PC-3 (cell line): ENCODE measurements at regions not wholly inside any gene's neighbourhood (a gene's known extent, or its start where the extent isn't known, plus 50 kb on each side); places are given as distances from the start of the nearest gene placed in this dataset.

Experiments used
- ATAC-seq: fragments of 200-7000 bp; cut with Tn5 transposase; 2 replicates; pipeline ENCODE4 v1.9.1; 2020; ENCODE audit warnings: mild to moderate bottlenecking, moderate library complexity
- BruUV-seq: library from RNA; stranded (reverse); fragments of 400-500 nt; replicated peaks from 2 replicates; lab custom pipeline; 2021; lab: Mats Ljungman, UMichigan
- CTCF ChIA-PET: fragments of 300-600 bp; sonication (Branson Sonifier 250); formaldehyde crosslinking; loops from one replicate; lab custom pipeline; 2022; ENCODE audit warnings: antibody characterized with exemption; lab: Charles Lee
- POLR2A ChIA-PET: fragments of 300-600 bp; sonication (Branson Sonifier 250); formaldehyde crosslinking; loops from one replicate; lab custom pipeline; 2022; ENCODE audit warnings: antibody characterized with exemption; ENCODE audit not compliant: unreplicated experiment; lab: Charles Lee
- DNase-seq: peaks from one replicate; pipeline ENCODE4 v3.0.0-alpha.2; 2015
- H2AFZ ChIP-seq: fragments of 300-600 bp; sonication (generic); 2 replicates; pipeline ENCODE4 v1.6.0; 2016; ENCODE audit warnings: antibody characterized with exemption, low read length
- H3F3A ChIP-seq: fragments of 300-600 bp; sonication (generic); one replicate; pipeline ENCODE4 v1.6.0; 2017; ENCODE audit warnings: antibody characterized with exemption, low read length, control low read depth, mild to moderate bottlenecking; ENCODE audit not compliant: unreplicated experiment
- H3K27ac ChIP-seq: fragments of 300-600 bp; sonication (generic); 2 replicates; pipeline ENCODE4 v1.5.1; 2016; ENCODE audit warnings: mild to moderate bottlenecking, low read length
- H3K27me3 ChIP-seq: fragments of 300-600 bp; sonication (generic); 2 replicates; pipeline ENCODE4 v1.6.1; 2016; ENCODE audit warnings: low read length, mixed read lengths
- H3K36me3 ChIP-seq: fragments of 300-600 bp; sonication (generic); 2 replicates; pipeline ENCODE4 v1.6.1; 2016; ENCODE audit warnings: low read depth, mixed run types, low read length, mixed read lengths
- H3K4me1 ChIP-seq: fragments of 300-600 bp; sonication (generic); 2 replicates; pipeline ENCODE4 v1.5.1; 2016; ENCODE audit warnings: low read length; ENCODE audit not compliant: insufficient read depth
- H3K4me2 ChIP-seq: fragments of 300-600 bp; sonication (generic); 2 replicates; pipeline ENCODE4 v1.6.0; 2016; ENCODE audit warnings: low read length
- H3K4me3 ChIP-seq: fragments of 300-600 bp; sonication (generic); 2 replicates; pipeline ENCODE4 v1.5.1; 2016; ENCODE audit warnings: mild to moderate bottlenecking, low read length, mixed read lengths
- H3K79me2 ChIP-seq: fragments of 300-600 bp; sonication (generic); 2 replicates; pipeline ENCODE4 v1.6.1; 2017; ENCODE audit warnings: low read length, mixed read lengths
- H3K9ac ChIP-seq: fragments of 300-600 bp; sonication (generic); 2 replicates; pipeline ENCODE4 v1.6.0; 2016; ENCODE audit warnings: mild to moderate bottlenecking, low read length
- H3K9me2 ChIP-seq: fragments of 300-600 bp; sonication (generic); replicated peaks from 2 replicates; pipeline ENCODE4 v1.6.1; 2016; ENCODE audit warnings: mixed run types, low read length, mixed read lengths
- H3K9me3 ChIP-seq: fragments of 300-600 bp; sonication (generic); 2 replicates; pipeline ENCODE4 v1.6.1; 2016; ENCODE audit warnings: low read length, mixed read lengths
- H4K20me1 ChIP-seq: fragments of 300-600 bp; sonication (generic); 2 replicates; pipeline ENCODE4 v1.6.1; 2016; ENCODE audit warnings: low read length, mixed read lengths
- CTCF ChIP-seq: fragments of 300-600 bp; sonication (generic); conservative IDR thresholded peaks from 2 replicates; pipeline ENCODE4 v1.5.1; 2017; ENCODE audit warnings: antibody characterized with exemption, low read depth, mild to moderate bottlenecking, low read length
- EZH2 ChIP-seq: fragments of 300-600 bp; sonication (generic); IDR thresholded peaks from one replicate; pipeline ENCODE4 v1.6.1; 2017; ENCODE audit warnings: antibody characterized with exemption, mild to moderate bottlenecking, low read length; ENCODE audit not compliant: unreplicated experiment
- EZH2phosphoT487 ChIP-seq: fragments of 300-600 bp; sonication (generic); IDR thresholded peaks from 2 replicates; pipeline ENCODE4 v1.6.1; 2018; ENCODE audit warnings: mild to moderate bottlenecking, antibody characterized with exemption, low read length, borderline replicate concordance
- intact Hi-C: fragments of 100-400 bp; cut with micrococcal nuclease; formaldehyde crosslinking; loops from 2 replicates; pipeline ENCODE4 v1.9.0; 2023

GRCh38 chr14:98462908-98463307 lies 809.1 kb downstream of the BCL11B start:
- POLR2A ChIA-PET, result no interaction called here
- ATAC-seq, result no peak
- TF ChIP-seq EZH2phosphoT487 (no peak), EZH2 (no peak), CTCF (no peak)
- H4K20me1 ChIP-seq, result no peaks in the 10 kb centered on the region
- no peaks in the 10 kb centered on the region for H3K27me3 ChIP-seq
- H3K9ac ChIP-seq, result no peak overlapping the region
- intact Hi-C loops, result no loop called here
- no peaks in the 10 kb centered on the region for H3K4me1 ChIP-seq
- DNase-seq, result no peak
- H3K9me2 ChIP-seq, result no peaks in the 10 kb centered on the region
- H3K4me2 ChIP-seq, result no peak overlapping the region
- H3K79me2 ChIP-seq, result no peaks in the 10 kb centered on the region
- no peaks in the 10 kb centered on the region for H3K9me3 ChIP-seq
- H3F3A ChIP-seq, result no peaks in the 10 kb centered on the region
- H3K27ac ChIP-seq, result no peak overlapping the region
- no peak overlapping the region for H2AFZ ChIP-seq
- no TSS peak for BruUV-seq
- no peak overlapping the region for H3K4me3 ChIP-seq
- CTCF ChIA-PET, result no interaction called here
- no peaks in the 10 kb centered on the region for H3K36me3 ChIP-seq

DNA sequence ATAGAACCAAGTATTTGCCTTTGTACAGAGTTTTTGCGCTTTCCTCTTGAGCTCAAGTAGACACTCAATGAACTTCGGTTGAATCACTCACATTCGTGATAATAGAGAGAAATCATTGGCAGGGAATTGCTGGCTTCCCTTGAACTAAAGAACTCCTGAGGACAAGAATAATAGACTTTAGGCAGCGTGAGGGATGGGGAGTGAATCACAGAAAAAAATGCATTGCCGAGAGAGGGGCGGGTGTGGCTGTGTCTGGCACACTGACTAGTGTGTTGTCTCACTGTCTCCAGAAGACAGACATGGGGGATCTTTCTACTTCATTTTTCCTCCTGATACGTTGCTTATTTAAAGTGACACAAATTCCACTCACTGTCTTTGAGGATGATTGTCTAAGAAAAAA lies 805.2 kb downstream of the BCL11B start:
- BruUV-seq, result no TSS peak
- ChIA-PET CTCF (no interaction called here), POLR2A (no interaction called here)
- no peak overlapping the region for H3K4me2 ChIP-seq
- H3K27me3 ChIP-seq, result no peaks in the 10 kb centered on the region
- H3F3A ChIP-seq, result no peaks in the 10 kb centered on the region
- no peaks in the 10 kb centered on the region for H3K4me1 ChIP-seq
- no peaks in the 10 kb centered on the region for H4K20me1 ChIP-seq
- no peak overlapping the region for H2AFZ ChIP-seq
- H3K27ac ChIP-seq, result no peak overlapping the region
- DNase-seq, result no peak
- no peaks in the 10 kb centered on the region for H3K36me3 ChIP-seq
- intact Hi-C loops, result no loop called here
- H3K9me2 ChIP-seq, result no peaks in the 10 kb centered on the region
- H3K9me3 ChIP-seq, result no peaks in the 10 kb centered on the region
- no peak overlapping the region for H3K4me3 ChIP-seq
- H3K79me2 ChIP-seq, result no peaks in the 10 kb centered on the region
- ATAC-seq, result no peak
- H3K9ac ChIP-seq, result no peak overlapping the region
- no peak for TF ChIP-seq EZH2phosphoT487
- no peak for TF ChIP-seq CTCF
- no peak for TF ChIP-seq EZH2

DNA sequence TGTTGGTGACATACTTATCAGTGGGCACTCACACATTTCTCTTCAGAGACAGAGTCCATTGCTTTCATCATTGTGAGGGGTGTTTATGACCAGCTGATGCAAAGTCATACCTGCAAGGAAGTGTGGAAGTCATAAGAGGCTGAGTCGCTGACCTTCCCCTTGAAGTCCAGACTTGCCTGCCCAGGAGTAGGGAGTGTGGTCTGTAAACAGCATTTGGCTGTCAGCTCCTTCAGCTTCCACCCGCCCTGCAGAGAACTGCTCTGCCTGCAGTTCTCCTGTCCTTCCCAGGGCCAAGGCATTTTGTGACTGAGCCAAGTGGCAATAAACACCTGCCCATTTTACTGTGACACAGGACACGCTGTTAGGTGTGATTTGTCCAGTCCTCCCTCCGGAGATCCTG lies 801.3 kb downstream of the BCL11B start:
- ChIA-PET CTCF (no interaction called here), POLR2A (no interaction called here)
- ATAC-seq (no peak), DNase-seq (no peak)
- Histone ChIP-seq H3K79me2 (no peaks in the 10 kb centered on the region), H3K4me3 (no peak overlapping the region), H3K27ac (no peak overlapping the region), H3K9me3 (no peaks in the 10 kb centered on the region), H3K4me2 (no peak overlapping the region), H2AFZ (no peak overlapping the region), H3K9ac (no peak overlapping the region), H3K9me2 (no peaks in the 10 kb centered on the region), H3K36me3 (no peaks in the 10 kb centered on the region), H4K20me1 (no peaks in the 10 kb centered on the region), H3K4me1 (no peaks in the 10 kb centered on the region), H3F3A (no peaks in the 10 kb centered on the region), H3K27me3 (no peaks in the 10 kb centered on the region)
- BruUV-seq, result no TSS peak
- no peak for TF ChIP-seq CTCF
- intact Hi-C loops, result no loop called here
